ENCODE measurements at regions not wholly inside any gene's neighbourhood (a gene's known extent, or its start where the extent isn't known, plus 50 kb on each side); places are given as distances from the start of the nearest gene placed in this dataset.

DNA sequence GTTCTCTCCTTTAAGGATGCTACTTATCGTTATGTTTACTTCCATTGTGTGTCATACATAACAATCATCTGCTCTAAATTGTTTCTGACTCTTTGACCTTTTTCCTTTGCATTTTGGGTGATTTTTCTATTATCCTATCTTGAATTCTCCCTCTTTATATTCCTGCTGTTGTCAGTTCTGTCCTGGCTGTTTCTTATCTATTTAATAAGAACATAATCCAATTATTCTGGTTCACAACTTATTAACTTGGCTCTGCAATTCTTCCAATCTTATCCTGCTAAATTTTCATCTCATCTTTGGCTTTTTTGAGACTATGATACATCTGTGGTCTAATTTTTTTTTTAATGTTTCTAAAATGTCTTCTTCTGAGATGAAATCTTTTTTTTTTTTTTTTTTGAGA is 54.7 kb upstream of the TOX2 start:
- TF ChIP-seq, protein P1, sequence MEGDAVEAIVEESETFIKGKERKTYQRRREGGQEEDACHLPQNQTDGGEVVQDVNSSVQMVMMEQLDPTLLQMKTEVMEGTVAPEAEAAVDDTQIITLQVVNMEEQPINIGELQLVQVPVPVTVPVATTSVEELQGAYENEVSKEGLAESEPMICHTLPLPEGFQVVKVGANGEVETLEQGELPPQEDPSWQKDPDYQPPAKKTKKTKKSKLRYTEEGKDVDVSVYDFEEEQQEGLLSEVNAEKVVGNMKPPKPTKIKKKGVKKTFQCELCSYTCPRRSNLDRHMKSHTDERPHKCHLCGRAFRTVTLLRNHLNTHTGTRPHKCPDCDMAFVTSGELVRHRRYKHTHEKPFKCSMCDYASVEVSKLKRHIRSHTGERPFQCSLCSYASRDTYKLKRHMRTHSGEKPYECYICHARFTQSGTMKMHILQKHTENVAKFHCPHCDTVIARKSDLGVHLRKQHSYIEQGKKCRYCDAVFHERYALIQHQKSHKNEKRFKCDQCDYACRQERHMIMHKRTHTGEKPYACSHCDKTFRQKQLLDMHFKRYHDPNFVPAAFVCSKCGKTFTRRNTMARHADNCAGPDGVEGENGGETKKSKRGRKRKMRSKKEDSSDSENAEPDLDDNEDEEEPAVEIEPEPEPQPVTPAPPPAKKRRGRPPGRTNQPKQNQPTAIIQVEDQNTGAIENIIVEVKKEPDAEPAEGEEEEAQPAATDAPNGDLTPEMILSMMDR (IDR thresholded peaks at IDR 0.05): no peak
- TF ChIP-seq SIN3A (IDR thresholded peaks at IDR 0.05; ENCODE audit: borderline replicate concordance, insufficient read depth, low read depth, low read length) (no peak), POLR2AphosphoS5 (IDR thresholded peaks at IDR 0.05; ENCODE audit: low read depth, low read length) (no peak)
- TF ChIP-seq, protein P2, sequence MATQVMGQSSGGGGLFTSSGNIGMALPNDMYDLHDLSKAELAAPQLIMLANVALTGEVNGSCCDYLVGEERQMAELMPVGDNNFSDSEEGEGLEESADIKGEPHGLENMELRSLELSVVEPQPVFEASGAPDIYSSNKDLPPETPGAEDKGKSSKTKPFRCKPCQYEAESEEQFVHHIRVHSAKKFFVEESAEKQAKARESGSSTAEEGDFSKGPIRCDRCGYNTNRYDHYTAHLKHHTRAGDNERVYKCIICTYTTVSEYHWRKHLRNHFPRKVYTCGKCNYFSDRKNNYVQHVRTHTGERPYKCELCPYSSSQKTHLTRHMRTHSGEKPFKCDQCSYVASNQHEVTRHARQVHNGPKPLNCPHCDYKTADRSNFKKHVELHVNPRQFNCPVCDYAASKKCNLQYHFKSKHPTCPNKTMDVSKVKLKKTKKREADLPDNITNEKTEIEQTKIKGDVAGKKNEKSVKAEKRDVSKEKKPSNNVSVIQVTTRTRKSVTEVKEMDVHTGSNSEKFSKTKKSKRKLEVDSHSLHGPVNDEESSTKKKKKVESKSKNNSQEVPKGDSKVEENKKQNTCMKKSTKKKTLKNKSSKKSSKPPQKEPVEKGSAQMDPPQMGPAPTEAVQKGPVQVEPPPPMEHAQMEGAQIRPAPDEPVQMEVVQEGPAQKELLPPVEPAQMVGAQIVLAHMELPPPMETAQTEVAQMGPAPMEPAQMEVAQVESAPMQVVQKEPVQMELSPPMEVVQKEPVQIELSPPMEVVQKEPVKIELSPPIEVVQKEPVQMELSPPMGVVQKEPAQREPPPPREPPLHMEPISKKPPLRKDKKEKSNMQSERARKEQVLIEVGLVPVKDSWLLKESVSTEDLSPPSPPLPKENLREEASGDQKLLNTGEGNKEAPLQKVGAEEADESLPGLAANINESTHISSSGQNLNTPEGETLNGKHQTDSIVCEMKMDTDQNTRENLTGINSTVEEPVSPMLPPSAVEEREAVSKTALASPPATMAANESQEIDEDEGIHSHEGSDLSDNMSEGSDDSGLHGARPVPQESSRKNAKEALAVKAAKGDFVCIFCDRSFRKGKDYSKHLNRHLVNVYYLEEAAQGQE (IDR thresholded peaks at IDR 0.05; ENCODE audit: insufficient read depth in 1 of 2, low read depth in 2 of 2, low read length in 1 of 2): no peak

All from Panc1 (cell line).